OCI-LY7 (cell line): ENCODE measurements at regions not wholly inside any gene's neighbourhood (a gene's known extent, or its start where the extent isn't known, plus 50 kb on each side); places are given as distances from the start of the nearest gene placed in this dataset.

Source experiments
- BruUV-seq: library from RNA; stranded (reverse); fragments of 400-500 nt; replicated peaks from 2 replicates; lab custom pipeline; 2021; lab: Mats Ljungman, UMichigan
- CTCF ChIA-PET: fragments of 300-600 bp; sonication (Branson Sonifier 250); formaldehyde crosslinking; loops from one replicate; lab custom pipeline; 2022; ENCODE audit warnings: antibody characterized with exemption; ENCODE audit not compliant: unreplicated experiment; lab: Charles Lee
- POLR2A ChIA-PET: fragments of 300-600 bp; sonication (Branson Sonifier 250); formaldehyde crosslinking; loops from one replicate; lab custom pipeline; 2022; ENCODE audit warnings: antibody characterized with exemption; lab: Charles Lee
- DNase-seq: peaks from one replicate; pipeline ENCODE4 v3.0.0-alpha.2; 2015; ENCODE audit warnings: low spot score
- H2AFZ ChIP-seq: fragments of 200-600 bp; sonication (generic), shearing (Covaris generic); 2 replicates; pipeline ENCODE4 v1.6.1; 2014; ENCODE audit warnings: mild to moderate bottlenecking, antibody characterized with exemption, low read length, moderate library complexity
- H3K27ac ChIP-seq: fragments of 200-600 bp; sonication (generic); 2 replicates; pipeline ENCODE4 v1.5.1; 2014; ENCODE audit warnings: mixed run types, low read depth, mild to moderate bottlenecking, moderate library complexity, low read length, inconsistent platforms; ENCODE audit not compliant: poor library complexity, severe bottlenecking
- H3K36me3 ChIP-seq: fragments of 200-600 bp; sonication (generic); 2 replicates; pipeline ENCODE4 v1.6.1; 2014; ENCODE audit warnings: mild to moderate bottlenecking, antibody characterized with exemption, low read length, moderate library complexity, mixed read lengths; ENCODE audit not compliant: insufficient read depth
- H3K4me1 ChIP-seq: fragments of 200-600 bp; sonication (generic); 2 replicates; pipeline ENCODE4 v1.5.1; 2014; ENCODE audit warnings: mild to moderate bottlenecking, low read length; ENCODE audit not compliant: insufficient read depth, poor library complexity, severe bottlenecking
- H3K4me2 ChIP-seq: fragments of 200-600 bp; sonication (generic); 2 replicates; pipeline ENCODE4 v1.6.1; 2014; ENCODE audit warnings: mild to moderate bottlenecking, low read length
- H3K4me3 ChIP-seq: fragments of 200-600 bp; sonication (generic); 2 replicates; pipeline ENCODE4 v1.5.1; 2014; ENCODE audit warnings: mild to moderate bottlenecking, low read depth, low read length; ENCODE audit not compliant: poor library complexity, severe bottlenecking
- H3K79me2 ChIP-seq: fragments of 200-600 bp; sonication (generic); 2 replicates; pipeline ENCODE4 v1.6.1; 2016; ENCODE audit warnings: low read depth, mild to moderate bottlenecking, low read length, moderate library complexity, mixed read lengths; ENCODE audit not compliant: insufficient read depth
- H3K9me2 ChIP-seq: fragments of 200-600 bp; sonication (generic); 2 replicates; pipeline ENCODE4 v1.6.1; 2016; ENCODE audit warnings: mild to moderate bottlenecking, low read length, mixed read lengths; ENCODE audit not compliant: insufficient read depth
- H3K9me3 ChIP-seq: fragments of 200-600 bp; sonication (generic); 2 replicates; pipeline ENCODE4 v1.6.1; 2014; ENCODE audit warnings: mild to moderate bottlenecking, mixed run types, low read length, mixed read lengths
- H4K20me1 ChIP-seq: fragments of 200-600 bp; sonication (generic); 2 replicates; pipeline ENCODE4 v1.6.1; 2014; ENCODE audit warnings: mild to moderate bottlenecking, antibody characterized with exemption, low read length, moderate library complexity, mixed read lengths; ENCODE audit not compliant: insufficient read depth
- EZH2phosphoT487 ChIP-seq: fragments of 200-600 bp; sonication (generic); IDR thresholded peaks from 2 replicates; pipeline ENCODE4 v1.6.1; 2018; ENCODE audit warnings: low read depth, borderline replicate concordance, mild to moderate bottlenecking, mixed run types, antibody characterized with exemption, low read length, moderate library complexity, mixed read lengths
- intact Hi-C: fragments of 100-400 bp; cut with micrococcal nuclease; formaldehyde crosslinking; loops from one replicate; pipeline ENCODE4 v1.10.0; 2022; ENCODE audit not compliant: unreplicated experiment
- TF ChIP-seq, protein P1 (sequence below): fragments of 200-600 bp; sonication (generic); conservative IDR thresholded peaks from 2 replicates; pipeline ENCODE4 v1.5.1; 2014; ENCODE audit warnings: mild to moderate bottlenecking, antibody characterized with exemption, low read length, moderate library complexity, mixed read lengths

DNA sequence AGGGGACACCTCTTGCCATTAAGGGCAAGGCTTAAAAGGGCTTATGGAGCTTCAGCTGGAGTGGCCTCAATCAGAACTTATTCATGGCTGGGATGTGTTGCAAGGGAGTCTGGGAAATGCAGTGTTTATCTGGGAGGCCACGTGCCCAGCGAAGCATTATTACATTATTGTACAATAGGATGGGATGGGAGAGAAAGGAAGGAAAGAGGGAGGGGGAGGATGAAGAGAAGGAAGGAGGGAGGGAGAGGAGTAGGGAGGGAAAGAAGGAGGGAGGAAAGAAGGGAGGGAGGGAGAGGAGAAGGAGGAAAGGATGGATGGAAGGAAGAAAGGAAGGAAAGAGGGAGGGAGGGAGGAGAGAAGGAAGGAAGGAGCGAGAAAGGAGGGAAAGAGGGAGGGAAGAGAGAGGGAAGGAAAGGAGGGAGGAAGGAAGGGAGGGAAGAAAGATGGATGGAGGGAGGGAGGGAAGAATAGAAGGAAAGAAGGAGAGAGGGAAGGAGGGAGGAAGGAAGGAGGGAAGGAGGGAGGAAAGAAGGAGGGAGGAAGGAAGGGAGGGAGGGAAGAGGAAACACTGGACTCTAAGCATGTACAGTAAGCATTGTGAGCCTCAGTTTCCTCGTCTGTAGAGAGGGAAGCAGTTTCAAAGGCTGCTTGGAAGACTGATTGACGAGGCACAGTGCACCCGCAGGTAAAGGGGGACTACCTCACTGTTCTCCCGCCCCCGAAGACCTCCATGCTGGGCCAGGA, 62.2 kb downstream of the MYEOV start:
- H3K36me3 ChIP-seq: no peaks in the 10 kb centered on the region
- H3K9me3 ChIP-seq: peaks cover 8% of the 10 kb centered on the region; the same call in 1 of the 2 replicates
- no peak for DNase-seq
- intact Hi-C loops: no loop called here
- ChIA-PET CTCF (no interaction called here), POLR2A (no interaction called here)
- no peaks in the 10 kb centered on the region for H4K20me1 ChIP-seq
- H3K9me2 ChIP-seq: no peaks in the 10 kb centered on the region
- no peak overlapping the region for H3K4me3 ChIP-seq
- H3K79me2 ChIP-seq: no peaks in the 10 kb centered on the region
- H3K27ac ChIP-seq: no peak overlapping the region
- H2AFZ ChIP-seq: no peak overlapping the region
- H3K4me2 ChIP-seq: no peak overlapping the region
- no TSS peak for BruUV-seq
- H3K4me1 ChIP-seq: no peaks in the 10 kb centered on the region
- TF ChIP-seq, protein P1, sequence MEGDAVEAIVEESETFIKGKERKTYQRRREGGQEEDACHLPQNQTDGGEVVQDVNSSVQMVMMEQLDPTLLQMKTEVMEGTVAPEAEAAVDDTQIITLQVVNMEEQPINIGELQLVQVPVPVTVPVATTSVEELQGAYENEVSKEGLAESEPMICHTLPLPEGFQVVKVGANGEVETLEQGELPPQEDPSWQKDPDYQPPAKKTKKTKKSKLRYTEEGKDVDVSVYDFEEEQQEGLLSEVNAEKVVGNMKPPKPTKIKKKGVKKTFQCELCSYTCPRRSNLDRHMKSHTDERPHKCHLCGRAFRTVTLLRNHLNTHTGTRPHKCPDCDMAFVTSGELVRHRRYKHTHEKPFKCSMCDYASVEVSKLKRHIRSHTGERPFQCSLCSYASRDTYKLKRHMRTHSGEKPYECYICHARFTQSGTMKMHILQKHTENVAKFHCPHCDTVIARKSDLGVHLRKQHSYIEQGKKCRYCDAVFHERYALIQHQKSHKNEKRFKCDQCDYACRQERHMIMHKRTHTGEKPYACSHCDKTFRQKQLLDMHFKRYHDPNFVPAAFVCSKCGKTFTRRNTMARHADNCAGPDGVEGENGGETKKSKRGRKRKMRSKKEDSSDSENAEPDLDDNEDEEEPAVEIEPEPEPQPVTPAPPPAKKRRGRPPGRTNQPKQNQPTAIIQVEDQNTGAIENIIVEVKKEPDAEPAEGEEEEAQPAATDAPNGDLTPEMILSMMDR: no peak
- TF ChIP-seq EZH2phosphoT487: no peak

- ChIA-PET CTCF (no interaction called here), POLR2A (no interaction called here)
- no peaks in the 10 kb centered on the region for H4K20me1 ChIP-seq
- TF ChIP-seq, protein P1: no peak
- no peak for TF ChIP-seq EZH2phosphoT487
- H3K4me2 ChIP-seq: no peak overlapping the region
- H3K27ac ChIP-seq: no peak overlapping the region
- no peaks in the 10 kb centered on the region for H3K4me1 ChIP-seq
- no peak for DNase-seq
- peaks cover 8% of the 10 kb centered on the region; the same call in 1 of the 2 replicates for H3K9me3 ChIP-seq
- no peaks in the 10 kb centered on the region for H3K9me2 ChIP-seq
- no TSS peak for BruUV-seq
- no peak overlapping the region for H2AFZ ChIP-seq
- H3K4me3 ChIP-seq: no peak overlapping the region
- H3K36me3 ChIP-seq: no peaks in the 10 kb centered on the region
- no peaks in the 10 kb centered on the region for H3K79me2 ChIP-seq
- intact Hi-C loops: no loop called here
Observed at GRCh38 chr11:69356703-69357457, 62.9 kb downstream of the MYEOV start.
